Ishikawa (cell line): ENCODE measurements at regions not wholly inside any gene's neighbourhood (a gene's known extent, or its start where the extent isn't known, plus 50 kb on each side); places are given as distances from the start of the nearest gene placed in this dataset.

Experiments
- CEBPB ChIP-seq: IDR thresholded peaks from 2 replicates; pipeline ENCODE4 v1.6.1; 2012
- CREB1 ChIP-seq: IDR thresholded peaks from 2 replicates; pipeline ENCODE4 v1.6.1; 2012; ENCODE audit warnings: low read depth
- EGR1 ChIP-seq: IDR thresholded peaks from 2 replicates; pipeline ENCODE4 v1.6.1; 2012
- EP300 ChIP-seq: IDR thresholded peaks from 2 replicates; pipeline ENCODE4 v1.6.1; 2012; ENCODE audit warnings: borderline replicate concordance
- FOXM1 ChIP-seq: IDR thresholded peaks from 2 replicates; pipeline ENCODE4 v1.6.1; 2012; ENCODE audit warnings: low read depth, borderline replicate concordance
- MAX ChIP-seq: IDR thresholded peaks from 2 replicates; pipeline ENCODE4 v1.6.1; 2012
- NFIC ChIP-seq: IDR thresholded peaks from 2 replicates; pipeline ENCODE4 v1.6.1; 2012
- RAD21 ChIP-seq: IDR thresholded peaks from 2 replicates; pipeline ENCODE4 v1.6.1; 2012; ENCODE audit warnings: low read depth
- REST ChIP-seq: IDR thresholded peaks from 2 replicates; pipeline ENCODE4 v1.6.1; 2012; ENCODE audit warnings: low read depth, mild to moderate bottlenecking
- TAF1 ChIP-seq: IDR thresholded peaks from 2 replicates; pipeline ENCODE4 v1.6.1; 2012; ENCODE audit warnings: low read depth, mild to moderate bottlenecking
- TCF12 ChIP-seq: IDR thresholded peaks from 2 replicates; pipeline ENCODE4 v1.6.1; 2012; ENCODE audit warnings: low read depth
- TEAD4 ChIP-seq: IDR thresholded peaks from 2 replicates; pipeline ENCODE4 v1.6.1; 2012
- YY1 ChIP-seq: IDR thresholded peaks from 2 replicates; pipeline ENCODE4 v1.6.1; 2012; ENCODE audit warnings: low read depth
- ZBTB7A ChIP-seq: IDR thresholded peaks from 2 replicates; pipeline ENCODE4 v1.6.1; 2012; ENCODE audit warnings: low read depth
- TF ChIP-seq, protein P1 (sequence below): IDR thresholded peaks from 2 replicates; pipeline ENCODE4 v1.6.1; 2012

DNA sequence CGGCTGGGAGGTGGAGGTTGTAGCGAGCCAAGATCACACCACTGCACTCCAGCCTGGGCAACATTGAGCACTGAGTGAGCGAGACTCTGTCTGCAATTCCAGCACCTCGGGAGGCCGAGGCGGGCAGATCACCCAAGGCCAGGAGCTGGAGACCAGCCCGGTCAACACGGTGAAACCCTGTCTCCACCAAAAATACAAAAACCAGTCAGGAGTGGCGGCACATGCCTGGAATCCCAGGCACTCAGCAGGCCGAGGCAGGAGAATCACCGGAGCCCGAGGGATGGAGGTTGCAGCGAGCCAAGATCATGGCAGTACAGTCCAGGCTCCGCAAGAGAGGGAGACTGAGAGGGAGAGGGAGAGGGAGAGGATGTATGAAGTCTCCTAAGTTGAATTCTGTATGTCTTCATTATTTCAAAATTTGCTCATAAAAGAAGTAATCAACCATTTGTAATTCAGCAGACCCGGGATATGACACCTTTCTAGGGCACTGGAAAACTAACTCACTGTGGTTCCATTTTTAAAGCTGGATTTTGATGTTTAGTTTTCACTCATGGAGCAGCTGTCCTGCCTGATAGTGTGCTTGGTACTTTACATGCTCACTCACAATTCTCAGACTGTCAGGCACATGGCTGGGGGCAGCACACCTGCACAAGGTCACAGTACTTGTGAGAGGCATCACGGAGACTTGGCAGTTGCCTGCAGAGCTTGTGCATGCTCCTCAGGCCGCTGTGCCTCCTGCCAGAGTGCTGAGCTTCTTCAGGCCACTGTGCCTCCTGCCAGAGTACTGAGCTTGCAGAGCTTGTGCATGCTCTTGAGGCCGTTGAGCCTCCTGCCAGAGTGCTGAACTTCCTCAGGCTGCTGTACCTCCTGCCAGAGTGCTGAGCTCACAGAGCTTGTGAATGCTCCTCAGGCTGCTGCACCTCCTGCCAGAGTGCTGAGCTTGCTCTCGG lies 106.2 kb downstream of the ERMARD start:
- TF ChIP-seq, protein P1, sequence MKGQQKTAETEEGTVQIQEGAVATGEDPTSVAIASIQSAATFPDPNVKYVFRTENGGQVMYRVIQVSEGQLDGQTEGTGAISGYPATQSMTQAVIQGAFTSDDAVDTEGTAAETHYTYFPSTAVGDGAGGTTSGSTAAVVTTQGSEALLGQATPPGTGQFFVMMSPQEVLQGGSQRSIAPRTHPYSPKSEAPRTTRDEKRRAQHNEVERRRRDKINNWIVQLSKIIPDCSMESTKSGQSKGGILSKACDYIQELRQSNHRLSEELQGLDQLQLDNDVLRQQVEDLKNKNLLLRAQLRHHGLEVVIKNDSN = no peak
- TF ChIP-seq NFIC (no peak), FOXM1 (no peak), EGR1 (no peak), ZBTB7A (no peak), TAF1 (no peak)

DNA sequence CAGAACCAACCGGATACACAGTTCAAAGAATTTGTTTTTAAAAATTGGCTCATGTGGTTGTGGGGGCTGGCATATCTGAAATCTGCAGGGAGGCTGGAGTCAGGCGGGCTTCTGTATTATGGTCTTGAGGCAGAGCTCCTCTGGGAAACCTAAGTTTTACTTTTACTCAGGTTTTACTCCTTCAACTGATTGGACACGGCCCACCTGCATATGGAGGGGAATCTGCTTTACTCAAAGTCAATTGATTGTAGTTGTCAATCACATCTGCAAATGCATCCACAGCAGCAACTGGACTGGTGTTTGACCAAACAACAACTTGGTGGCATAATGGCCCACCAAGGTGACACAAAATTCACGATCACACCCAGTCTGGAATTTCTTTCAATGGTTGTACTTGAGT lies 103.4 kb downstream of the ERMARD start:
- TF ChIP-seq YY1 (no peak), MAX (no peak), NFIC (no peak), EP300 (no peak), EGR1 (no peak), TAF1 (no peak), CEBPB (no peak), CREB1 (no peak), ZBTB7A (no peak), FOXM1 (no peak), RAD21 (no peak), TEAD4 (no peak), TCF12 (no peak), REST (no peak)
- TF ChIP-seq, protein P1 = no peak

GRCh38 chr6:169854083-169854725 lies 102.8 kb downstream of the ERMARD start:
- TF ChIP-seq TEAD4 = no peak
- TF ChIP-seq RAD21 = no peak
- no peak for TF ChIP-seq MAX
- TF ChIP-seq NFIC = no peak
- no peak for TF ChIP-seq CREB1
- TF ChIP-seq, protein P1 = no peak

DNA sequence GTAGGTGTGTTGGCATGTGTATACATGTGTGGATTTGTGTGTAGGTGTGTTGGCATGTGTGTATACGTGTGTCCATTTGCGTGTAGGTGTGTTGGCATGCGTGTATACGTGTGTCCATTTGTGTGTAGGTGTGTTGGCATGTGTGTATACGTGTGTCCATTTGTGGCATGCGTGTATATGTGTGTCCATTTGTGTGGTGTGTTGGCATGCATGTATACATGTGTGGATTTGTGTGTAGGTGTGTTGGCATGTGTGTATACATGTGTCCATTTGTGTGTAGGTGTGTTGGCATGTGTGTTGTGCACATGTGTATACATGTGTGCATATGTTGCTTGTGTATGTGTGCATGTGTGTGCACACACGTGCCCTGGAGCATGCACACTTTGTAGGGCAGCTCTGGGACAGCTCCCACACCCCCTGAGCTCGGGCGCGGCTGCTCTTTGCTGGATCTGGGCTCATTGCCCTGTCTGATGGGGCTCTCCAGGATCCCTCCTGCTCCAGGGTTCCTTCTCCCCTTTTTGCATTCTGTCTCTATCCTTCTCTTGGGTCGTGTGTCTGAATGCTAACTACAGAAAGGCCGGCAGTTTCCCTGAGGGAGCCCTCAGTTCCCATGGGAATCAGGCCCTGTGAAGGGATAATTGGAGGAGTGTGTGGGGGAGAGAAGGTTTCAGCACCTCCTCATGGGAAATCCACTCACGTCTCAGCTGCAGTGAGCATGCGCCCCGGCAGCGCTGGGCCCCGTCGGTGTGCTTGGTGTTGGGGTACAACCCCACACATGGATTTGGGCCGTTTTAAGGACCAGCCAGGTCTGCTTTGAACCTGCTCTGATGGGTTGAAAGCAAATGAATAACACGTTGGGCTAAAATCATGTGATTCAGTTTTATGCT lies 102.0 kb downstream of the ERMARD start:
- TF ChIP-seq CREB1 = no peak
- TF ChIP-seq REST = no peak
- TF ChIP-seq TAF1 = no peak
- TF ChIP-seq ZBTB7A = no peak
- TF ChIP-seq TCF12 = no peak
- no peak for TF ChIP-seq EP300
- no peak for TF ChIP-seq TEAD4
- no peak for TF ChIP-seq YY1
- no peak for TF ChIP-seq NFIC
- no peak for TF ChIP-seq MAX
- TF ChIP-seq CEBPB = no peak
- no peak for TF ChIP-seq FOXM1
- TF ChIP-seq, protein P1 = no peak
- no peak for TF ChIP-seq RAD21
- TF ChIP-seq EGR1 = no peak
